Fibroblast of lung (primary cell): ENCODE measurements at regions not wholly inside any gene's neighbourhood (a gene's known extent, or its start where the extent isn't known, plus 50 kb on each side); places are given as distances from the start of the nearest gene placed in this dataset.

Experiments
- DNase-seq, 2 donors: peaks; one replicate each; pipeline versions ENCODE4 v3.0.0 to v3.0.0-alpha.2; 2010; ENCODE audit warnings: low read depth in 2 of 2
- H2AFZ ChIP-seq: 2 replicates; pipeline ENCODE4 v1.5.1; 2012; ENCODE audit warnings: low read length, control low read depth, inconsistent platforms
- H3K27ac ChIP-seq: 2 replicates; pipeline ENCODE4 v1.5.1; 2011; ENCODE audit warnings: low read length, control low read depth; ENCODE audit not compliant: insufficient read depth
- H3K27me3 ChIP-seq: 2 replicates; pipeline ENCODE4 v1.5.1; 2011; ENCODE audit warnings: mild to moderate bottlenecking, low read length; ENCODE audit not compliant: control insufficient read depth, insufficient read depth
- H3K36me3 ChIP-seq: 2 replicates; pipeline ENCODE4 v1.5.1; 2011; ENCODE audit warnings: low read length; ENCODE audit not compliant: control insufficient read depth, insufficient read depth
- H3K4me1 ChIP-seq: 2 replicates; pipeline ENCODE4 v1.5.1; 2011; ENCODE audit warnings: low read length; ENCODE audit not compliant: control insufficient read depth, insufficient read depth; ENCODE audit errors: extremely low read depth
- H3K4me2 ChIP-seq: 2 replicates; pipeline ENCODE4 v1.5.1; 2011; ENCODE audit warnings: low read length, control low read depth; ENCODE audit not compliant: insufficient read depth; ENCODE audit errors: extremely low read depth
- H3K4me3 ChIP-seq, 4 experiments: fragments of 200-600 bp in 1 of 4; sonication (generic) in 1 of 4; replicated peaks in 1 of 4; 2 replicates each; pipeline ENCODE4 v1.5.1; 2011 to 2016; ENCODE audit warnings: low read length in 4 of 4, low read depth in 3 of 4, mild to moderate bottlenecking in 3 of 4, control low read depth in 2 of 4, inconsistent platforms in 1 of 4, mixed read lengths in 1 of 4; ENCODE audit not compliant: insufficient read depth in 1 of 4; ENCODE audit errors: control extremely low read depth in 1 of 4
- H3K79me2 ChIP-seq: 2 replicates; pipeline ENCODE4 v1.5.1; 2012; ENCODE audit warnings: mild to moderate bottlenecking, low read length, inconsistent platforms; ENCODE audit not compliant: control insufficient read depth, insufficient read depth
- H3K9ac ChIP-seq: 2 replicates; pipeline ENCODE4 v1.5.1; 2011; ENCODE audit warnings: mild to moderate bottlenecking, low read length, control low read depth; ENCODE audit not compliant: insufficient read depth
- H3K9me3 ChIP-seq: 2 replicates; pipeline ENCODE4 v1.5.1; 2012; ENCODE audit warnings: low read depth, low read length; ENCODE audit not compliant: control insufficient read depth, insufficient read depth
- H4K20me1 ChIP-seq: 2 replicates; pipeline ENCODE4 v1.5.1; 2011; ENCODE audit warnings: low read length; ENCODE audit not compliant: control insufficient read depth, insufficient read depth; ENCODE audit errors: extremely low read depth
- CTCF ChIP-seq, 2 donors: IDR thresholded peaks in 1 of 2; conservative IDR thresholded peaks in 1 of 2; 1 replicate in 1 of 2; 2 replicates in 1 of 2; pipeline ENCODE4 v1.5.1; 2011 to 2012; ENCODE audit warnings: low read length in 2 of 2, control low read depth in 1 of 2, inconsistent platforms in 1 of 2, low read depth in 1 of 2, mild to moderate bottlenecking in 1 of 2
- EZH2 ChIP-seq: IDR thresholded peaks from 2 replicates; pipeline ENCODE4 v1.5.1; 2012; ENCODE audit warnings: low read length, control low read depth, mild to moderate bottlenecking; ENCODE audit errors: missing control alignments

- Histone ChIP-seq H3K4me1 (no peaks in the 10 kb centered on the region), H3K9ac (no peak overlapping the region), H3K27me3 (no peaks in the 10 kb centered on the region), H3K27ac (no peak overlapping the region), H3K9me3 (no peaks in the 10 kb centered on the region), H3K4me3 (no peak overlapping the region), H2AFZ (no peak overlapping the region), H4K20me1 (no peaks in the 10 kb centered on the region), H3K79me2 (no peaks in the 10 kb centered on the region), H3K4me2 (no peak overlapping the region), H3K36me3 (no peaks in the 10 kb centered on the region)
- TF ChIP-seq CTCF (conservative IDR thresholded peaks at IDR 0.05 in 1 of 2, IDR thresholded peaks at IDR 0.05 in 1 of 2; ENCODE audit: low read depth in 1 of 2, low read length in 2 of 2) = no peak
- DNase-seq = no peak
These were observed 360.8 kb upstream of the KLHL1 start for GRCh38 chr13:70469077-70469476.

DNA sequence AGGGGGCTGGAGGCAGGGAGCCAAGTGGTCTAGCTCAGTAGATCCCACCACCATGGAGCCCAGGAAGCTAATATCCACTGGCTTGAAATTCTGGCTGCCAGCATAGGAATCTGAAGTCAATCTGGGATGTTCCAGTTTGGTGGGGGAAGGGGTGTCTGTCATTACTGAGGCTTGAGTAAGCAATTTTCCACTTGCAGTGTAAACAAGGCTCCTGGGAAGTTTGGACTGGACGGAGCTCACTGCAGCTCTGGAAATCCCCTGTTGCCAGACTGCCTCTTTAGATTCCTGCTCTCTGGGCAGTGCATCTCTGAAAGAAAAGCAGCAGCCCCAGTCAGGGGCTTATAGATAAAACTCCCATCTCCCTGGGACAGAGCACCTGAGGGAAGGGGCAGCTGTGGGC is 349.2 kb upstream of the KLHL1 start:
- Histone ChIP-seq H3K36me3 (no peaks in the 10 kb centered on the region), H3K27me3 (no peaks in the 10 kb centered on the region), H3K4me2 (no peak overlapping the region), H3K79me2 (no peaks in the 10 kb centered on the region), H4K20me1 (no peaks in the 10 kb centered on the region), H2AFZ (no peak overlapping the region), H3K9me3 (no peaks in the 10 kb centered on the region), H3K27ac (no peak overlapping the region), H3K4me3 (no peak overlapping the region), H3K4me1 (no peaks in the 10 kb centered on the region), H3K9ac (no peak overlapping the region)
- no peak for TF ChIP-seq CTCF (conservative IDR thresholded peaks at IDR 0.05 in 1 of 2, IDR thresholded peaks at IDR 0.05 in 1 of 2; ENCODE audit: low read depth in 1 of 2, low read length in 2 of 2)
- no peak for TF ChIP-seq EZH2
- DNase-seq = peak in 1 of 2 donors; percentile 0

DNA sequence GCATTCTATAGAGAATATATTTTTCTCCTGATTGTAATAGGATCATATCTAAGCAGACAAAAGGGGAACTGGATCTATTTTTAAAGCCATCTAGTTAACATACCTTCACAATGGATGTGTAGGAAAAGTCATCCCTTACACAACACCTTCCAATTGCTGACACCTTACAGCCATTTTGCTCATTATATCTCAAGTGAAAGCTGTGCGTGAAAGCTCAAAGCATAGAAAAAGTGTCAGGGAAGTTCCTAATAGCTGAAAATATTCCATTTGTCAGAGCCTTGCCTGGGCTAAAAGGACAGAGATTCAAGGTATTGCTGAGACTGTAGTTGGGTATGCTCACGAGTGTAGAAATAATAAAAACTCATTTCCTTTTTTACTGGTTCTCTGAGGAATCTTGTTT is 340.6 kb upstream of the KLHL1 start:
- Histone ChIP-seq H3K79me2 (no peaks in the 10 kb centered on the region), H3K9me3 (no peaks in the 10 kb centered on the region), H3K27me3 (no peaks in the 10 kb centered on the region), H2AFZ (no peak overlapping the region), H3K27ac (no peak overlapping the region), H4K20me1 (no peaks in the 10 kb centered on the region), H3K36me3 (no peaks in the 10 kb centered on the region), H3K4me3 (no peak overlapping the region), H3K4me2 (no peak overlapping the region), H3K9ac (no peak overlapping the region), H3K4me1 (no peaks in the 10 kb centered on the region)
- TF ChIP-seq CTCF (conservative IDR thresholded peaks at IDR 0.05 in 1 of 2, IDR thresholded peaks at IDR 0.05 in 1 of 2; ENCODE audit: low read depth in 1 of 2, low read length in 2 of 2) (no peak), EZH2 (no peak)
- no peak for DNase-seq
